GM12878 (cell line): ENCODE measurements at regions not wholly inside any gene's neighbourhood (a gene's known extent, or its start where the extent isn't known, plus 50 kb on each side); places are given as distances from the start of the nearest gene placed in this dataset.

ENCODE experiments used
- CREB1 ChIP-seq: IDR thresholded peaks from 2 replicates; pipeline ENCODE4 v1.6.1; 2012; ENCODE audit warnings: low read depth, mild to moderate bottlenecking, inconsistent platforms
- GATAD2B ChIP-seq: fragments of 450-650 bp; conservative IDR thresholded peaks from 2 replicates; pipeline ENCODE4 v1.6.1; 2017; ENCODE audit warnings: low read depth, mild to moderate bottlenecking, moderate library complexity
- HDAC2 ChIP-seq: fragments of 200-600 bp; sonication (generic); IDR thresholded peaks from 2 replicates; pipeline ENCODE4 v1.6.1; 2017
- MXI1 ChIP-seq: fragments of 150-350 bp; IDR thresholded peaks from 2 replicates; pipeline ENCODE4 v1.6.1; 2011; ENCODE audit warnings: low read depth, mild to moderate bottlenecking, inconsistent platforms, low read length, improper control_type of control experiment
- NFIC ChIP-seq: IDR thresholded peaks from 2 replicates; pipeline ENCODE4 v1.6.1; 2012; ENCODE audit warnings: low read depth, mild to moderate bottlenecking, inconsistent platforms, low read length, moderate library complexity
- NR2C2 ChIP-seq: IDR thresholded peaks from 2 replicates; pipeline ENCODE4 v1.6.1; 2011; ENCODE audit warnings: borderline replicate concordance, low read depth; ENCODE audit not compliant: control insufficient read depth, insufficient read length
- PAX8 ChIP-seq: fragments of 450-650 bp; IDR thresholded peaks from 2 replicates; pipeline ENCODE4 v1.6.1; 2017; ENCODE audit warnings: mild to moderate bottlenecking, moderate library complexity
- POLR2A ChIP-seq: IDR thresholded peaks from 2 replicates; pipeline ENCODE4 v1.6.1; 2011; ENCODE audit warnings: low read depth, mild to moderate bottlenecking, low read length
- YY1 ChIP-seq: IDR thresholded peaks from 2 replicates; pipeline ENCODE4 v1.6.1; 2011; ENCODE audit warnings: low read depth, mild to moderate bottlenecking, low read length
- TF ChIP-seq, protein P1 (sequence below), 3 experiments: IDR thresholded peaks in 2 of 3; conservative IDR thresholded peaks in 1 of 3; 2 replicates each; pipeline ENCODE4 v1.5.1; 2011; ENCODE audit warnings: low read depth in 3 of 3, low read length in 3 of 3, mild to moderate bottlenecking in 3 of 3, control low read depth in 2 of 3, moderate library complexity in 2 of 3, inconsistent platforms in 1 of 3, mixed read lengths in 1 of 3; ENCODE audit not compliant: control insufficient read depth in 2 of 3, insufficient read depth in 1 of 3; ENCODE audit errors: extremely low read depth in 1 of 3

DNA sequence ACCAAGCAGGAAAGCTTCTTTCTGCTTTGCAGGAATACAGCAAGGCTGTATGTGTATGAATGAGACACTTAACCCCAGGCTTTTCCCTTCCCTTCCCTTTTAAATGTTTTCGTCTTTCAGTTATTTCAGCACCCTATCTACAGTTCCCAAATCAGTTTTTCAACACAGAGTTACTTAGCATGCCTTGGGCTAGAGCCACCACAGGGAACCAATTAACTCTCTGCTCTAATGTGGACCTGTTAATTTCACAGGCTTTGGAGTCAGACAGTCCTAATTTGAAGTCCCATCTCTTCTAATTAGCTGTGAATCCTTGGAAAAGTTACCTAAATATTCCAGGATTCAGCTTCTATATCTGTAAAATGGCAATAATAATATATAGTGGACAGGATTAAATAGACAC, 89.2 kb upstream of the REG3A start:
- TF ChIP-seq NFIC = no peak
- no peak for TF ChIP-seq POLR2A
- TF ChIP-seq YY1 = no peak
- TF ChIP-seq PAX8 = no peak
- no peak for TF ChIP-seq HDAC2
- no peak for TF ChIP-seq GATAD2B
- no peak for TF ChIP-seq NR2C2
- TF ChIP-seq MXI1 = no peak
- no peak for TF ChIP-seq CREB1
- TF ChIP-seq, protein P1, sequence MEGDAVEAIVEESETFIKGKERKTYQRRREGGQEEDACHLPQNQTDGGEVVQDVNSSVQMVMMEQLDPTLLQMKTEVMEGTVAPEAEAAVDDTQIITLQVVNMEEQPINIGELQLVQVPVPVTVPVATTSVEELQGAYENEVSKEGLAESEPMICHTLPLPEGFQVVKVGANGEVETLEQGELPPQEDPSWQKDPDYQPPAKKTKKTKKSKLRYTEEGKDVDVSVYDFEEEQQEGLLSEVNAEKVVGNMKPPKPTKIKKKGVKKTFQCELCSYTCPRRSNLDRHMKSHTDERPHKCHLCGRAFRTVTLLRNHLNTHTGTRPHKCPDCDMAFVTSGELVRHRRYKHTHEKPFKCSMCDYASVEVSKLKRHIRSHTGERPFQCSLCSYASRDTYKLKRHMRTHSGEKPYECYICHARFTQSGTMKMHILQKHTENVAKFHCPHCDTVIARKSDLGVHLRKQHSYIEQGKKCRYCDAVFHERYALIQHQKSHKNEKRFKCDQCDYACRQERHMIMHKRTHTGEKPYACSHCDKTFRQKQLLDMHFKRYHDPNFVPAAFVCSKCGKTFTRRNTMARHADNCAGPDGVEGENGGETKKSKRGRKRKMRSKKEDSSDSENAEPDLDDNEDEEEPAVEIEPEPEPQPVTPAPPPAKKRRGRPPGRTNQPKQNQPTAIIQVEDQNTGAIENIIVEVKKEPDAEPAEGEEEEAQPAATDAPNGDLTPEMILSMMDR (IDR thresholded peaks at IDR 0.05 in 2 of 3, conservative IDR thresholded peaks at IDR 0.05 in 1 of 3; ENCODE audit: control insufficient read depth in 2 of 3, extremely low read depth in 1 of 3, insufficient read depth in 1 of 3, low read depth in 3 of 3, low read length in 3 of 3) = no peak
